GM18508 (cell line): ENCODE measurements at regions not wholly inside any gene's neighbourhood (a gene's known extent, or its start where the extent isn't known, plus 50 kb on each side); places are given as distances from the start of the nearest gene placed in this dataset.

Experiments
- ATAC-seq: cut with Tn5 transposase; IDR thresholded peaks from one replicate; pipeline ENCODE4 v1.9.1; 2021; ENCODE audit warnings: moderate number of reproducible peaks; ENCODE audit not compliant: insufficient read depth, unreplicated experiment

DNA sequence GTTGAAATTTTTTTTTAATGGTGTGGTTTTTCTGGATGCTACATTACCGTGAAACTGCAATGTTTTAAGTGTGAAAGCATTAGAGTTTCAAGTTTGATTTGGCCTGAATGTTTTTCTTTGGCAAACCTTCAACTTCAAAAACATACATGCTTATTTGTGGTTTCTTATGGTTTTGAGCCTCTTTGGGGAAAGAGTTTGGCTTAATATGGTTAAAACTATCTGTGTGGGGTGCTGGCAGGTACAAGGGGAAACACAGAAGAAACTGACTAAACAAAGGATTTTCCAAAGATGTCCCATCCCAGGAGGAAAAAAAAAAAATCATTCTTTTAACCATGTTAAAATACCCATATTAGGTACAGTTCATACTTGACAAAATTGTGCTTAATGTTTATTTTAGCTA lies 121.1 kb downstream of the HGF start:
- ATAC-seq, result no peak

DNA sequence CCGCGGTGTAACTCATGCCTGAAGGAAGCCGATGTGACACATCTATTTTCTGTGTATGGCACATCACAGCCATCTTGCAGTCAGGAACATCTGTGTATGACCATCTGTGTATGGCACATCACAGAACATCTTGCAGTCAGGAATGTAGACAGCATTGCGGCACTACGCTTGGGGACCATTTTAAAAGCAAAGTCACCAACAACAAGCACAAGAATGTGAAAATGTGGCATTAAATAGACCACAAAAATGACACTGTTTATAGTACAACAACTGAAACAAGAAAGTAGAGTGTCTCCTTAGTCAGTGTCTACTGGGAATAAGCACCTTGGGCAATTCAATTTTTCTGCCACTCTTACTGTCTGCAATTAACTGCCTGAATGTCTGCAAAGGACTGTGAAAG lies 124.4 kb downstream of the HGF start:
- ATAC-seq, result no peak

DNA sequence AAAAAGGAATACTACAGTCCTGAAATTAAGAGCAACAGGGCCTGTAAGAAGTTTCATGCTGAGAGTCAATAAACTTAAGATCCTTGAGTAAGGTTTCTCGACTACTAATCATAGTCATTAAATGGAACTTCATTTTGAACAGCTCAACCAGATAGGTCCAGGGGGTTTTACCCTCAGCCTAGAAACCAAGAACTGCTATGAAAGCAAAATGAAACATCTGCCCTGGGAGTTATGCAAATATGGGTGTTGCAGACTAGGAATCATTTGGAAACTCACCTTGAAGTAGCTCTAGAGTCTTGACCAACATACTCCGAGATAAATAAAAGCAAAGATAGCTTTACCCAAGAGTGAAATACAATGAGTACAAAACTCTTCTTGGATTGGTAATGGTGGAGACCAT lies 128.0 kb downstream of the HGF start:
- ATAC-seq, result no peak

DNA sequence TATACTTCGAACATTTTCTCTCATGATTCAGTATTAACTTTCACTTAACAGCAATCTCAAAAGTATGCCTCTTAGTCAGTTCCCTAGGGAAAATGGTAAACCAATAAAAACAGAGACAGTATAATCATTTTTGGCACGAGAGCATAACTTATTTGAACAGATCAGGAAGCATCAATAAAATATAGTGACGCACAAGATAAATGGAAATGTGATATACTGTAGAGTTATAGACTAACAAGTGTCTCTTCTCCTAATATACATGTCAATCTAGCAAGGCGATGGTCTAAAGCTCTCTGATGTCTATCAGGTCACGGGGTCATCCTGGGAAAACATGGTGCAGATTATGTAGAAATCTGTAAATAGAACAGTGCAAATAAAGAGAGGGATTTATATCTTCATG lies 131.6 kb downstream of the HGF start:
- ATAC-seq, result no peak

DNA sequence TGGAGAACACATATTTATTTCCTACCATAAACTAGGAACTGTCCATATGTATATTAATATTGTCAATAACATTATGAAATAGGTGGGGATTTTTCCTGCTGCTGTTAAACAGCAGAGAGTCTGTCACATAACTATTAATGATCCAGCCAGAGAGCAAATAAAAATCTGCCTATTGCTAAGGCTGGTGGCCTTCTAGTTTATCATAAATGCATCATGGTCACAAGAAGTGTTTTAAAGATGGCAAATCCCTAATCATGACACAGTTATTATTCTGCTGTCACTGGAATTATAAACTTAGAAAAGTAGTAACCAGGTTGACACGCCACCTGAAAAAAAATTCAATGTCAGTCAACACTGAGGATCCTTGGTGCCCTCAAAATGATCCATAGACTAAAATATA lies 132.3 kb downstream of the HGF start:
- no peak for ATAC-seq

DNA sequence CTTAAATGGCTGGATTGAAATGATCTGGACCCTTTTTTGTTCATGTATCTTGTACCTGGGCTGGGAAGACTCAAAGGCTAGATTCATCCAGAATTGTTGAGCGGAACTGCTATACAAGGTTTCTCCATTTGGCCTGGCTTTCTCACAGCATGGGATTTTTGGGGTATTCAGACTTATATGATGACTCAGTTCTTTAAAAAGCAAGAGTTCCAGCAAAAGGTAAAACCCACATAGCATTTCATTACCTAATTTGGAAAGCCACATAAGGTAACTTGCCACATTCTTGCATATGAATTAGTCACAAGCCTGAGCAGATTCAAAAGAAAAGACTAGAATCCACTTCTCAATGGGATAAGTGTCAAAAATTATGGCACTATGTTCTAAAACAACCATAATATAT lies 137.4 kb downstream of the HGF start:
- ATAC-seq, result no peak

DNA sequence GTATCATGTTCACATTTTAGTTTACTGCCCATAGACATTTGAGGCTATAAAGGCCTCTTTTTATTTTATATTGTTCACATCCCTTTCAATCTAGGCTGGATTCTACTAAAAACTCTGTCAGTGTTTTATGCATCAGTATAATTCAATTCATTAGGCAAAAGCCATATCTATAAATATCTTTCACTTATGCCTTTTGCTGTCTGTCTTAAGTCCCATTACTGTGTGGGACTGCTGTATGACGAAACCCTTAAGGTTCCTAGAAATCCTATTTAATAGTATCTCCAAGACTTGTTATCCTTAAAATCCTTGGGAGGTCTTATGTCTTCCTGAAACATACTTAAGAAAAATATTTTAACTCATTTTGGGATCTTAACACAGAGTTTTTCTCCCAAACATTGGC lies 139.2 kb downstream of the HGF start:
- ATAC-seq, result no peak

DNA sequence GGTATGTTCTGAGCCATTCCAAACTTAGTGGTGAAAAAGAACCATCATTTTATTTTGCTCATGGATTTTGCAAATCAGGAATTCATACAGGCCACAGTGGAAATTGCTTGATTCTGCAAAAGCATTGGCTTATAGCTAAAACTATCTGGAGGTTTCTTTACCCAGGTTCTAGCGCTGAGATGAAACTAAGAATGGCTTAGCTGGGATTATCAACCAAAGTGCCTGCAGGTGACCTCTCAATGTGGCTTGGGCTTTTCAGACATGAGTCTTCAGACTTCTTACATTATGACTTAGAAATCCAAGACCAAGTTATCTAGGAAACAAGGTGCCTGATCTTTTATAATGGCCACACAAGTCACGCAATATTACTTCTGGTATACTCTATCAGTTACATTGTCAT lies 140.1 kb downstream of the HGF start:
- ATAC-seq, result no peak

DNA sequence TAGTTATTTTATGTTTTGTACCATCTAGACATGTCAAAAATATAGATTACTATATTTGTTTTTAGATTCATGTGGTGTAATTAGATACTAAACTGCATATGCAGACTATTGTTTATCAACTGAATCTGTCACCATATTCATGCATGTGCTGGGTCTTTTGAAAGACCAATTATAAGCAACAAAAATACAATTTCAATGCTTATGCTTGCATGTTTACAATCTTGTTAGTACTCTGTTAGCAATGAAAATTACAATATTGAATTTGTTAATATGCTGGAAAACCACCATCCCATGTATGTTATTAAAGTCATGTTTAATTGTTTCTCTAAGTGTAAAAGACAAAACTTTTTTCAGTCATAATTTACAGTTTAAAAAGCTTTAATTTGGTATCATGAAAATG lies 140.9 kb downstream of the HGF start:
- ATAC-seq, result no peak

DNA sequence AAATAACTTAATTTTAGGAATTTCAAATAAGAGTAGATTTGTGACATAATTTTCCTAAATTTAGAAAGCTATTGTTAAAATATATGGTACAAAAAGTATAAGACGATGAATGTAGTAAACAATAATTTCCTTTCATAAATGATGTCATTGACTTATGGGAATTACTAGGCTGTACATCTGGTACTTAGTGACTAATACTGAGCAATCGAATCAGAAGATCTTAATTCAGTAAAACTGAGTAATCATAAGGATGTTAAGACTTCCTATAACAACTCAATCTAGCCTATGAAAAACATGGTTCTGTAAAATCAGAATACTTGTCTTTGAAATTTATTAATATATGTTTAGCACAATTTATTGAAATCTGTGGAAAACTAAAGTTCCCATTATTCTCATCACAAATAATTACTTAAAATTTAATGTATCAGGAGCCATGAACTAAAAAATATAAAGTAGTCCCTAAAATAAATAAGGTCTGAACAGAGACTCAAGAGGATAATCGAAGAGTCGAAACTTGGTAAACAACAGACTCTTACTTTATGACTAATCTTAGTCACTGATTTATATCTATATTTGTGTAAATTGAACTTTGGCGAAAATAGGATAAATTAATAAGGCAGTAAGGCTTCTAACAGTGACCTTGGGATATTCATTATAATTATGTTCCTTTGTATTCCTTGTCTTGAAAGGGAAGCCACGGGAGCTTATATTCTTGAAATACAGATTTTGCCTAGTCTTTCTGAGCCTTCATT lies 142.1 kb downstream of the HGF start:
- no peak for ATAC-seq

DNA sequence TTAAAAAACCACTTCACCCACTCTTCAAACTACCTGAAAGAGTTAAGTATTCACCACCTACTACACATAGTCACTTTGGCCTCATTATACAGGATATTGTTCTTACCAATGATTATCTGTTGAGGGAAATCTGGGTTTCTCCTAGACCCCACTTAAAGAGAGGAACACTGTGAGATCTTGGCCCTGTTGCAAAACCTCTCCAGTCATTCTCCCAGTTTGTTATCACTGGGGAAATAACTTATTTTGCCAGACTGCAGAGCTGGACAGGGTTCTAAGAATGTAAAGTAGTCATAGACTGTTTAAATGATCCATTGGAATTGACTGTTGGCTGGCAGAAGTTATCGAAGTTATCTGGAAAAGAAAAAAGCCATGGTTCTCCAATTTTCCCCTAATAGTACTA lies 143.8 kb downstream of the HGF start:
- no peak for ATAC-seq

DNA sequence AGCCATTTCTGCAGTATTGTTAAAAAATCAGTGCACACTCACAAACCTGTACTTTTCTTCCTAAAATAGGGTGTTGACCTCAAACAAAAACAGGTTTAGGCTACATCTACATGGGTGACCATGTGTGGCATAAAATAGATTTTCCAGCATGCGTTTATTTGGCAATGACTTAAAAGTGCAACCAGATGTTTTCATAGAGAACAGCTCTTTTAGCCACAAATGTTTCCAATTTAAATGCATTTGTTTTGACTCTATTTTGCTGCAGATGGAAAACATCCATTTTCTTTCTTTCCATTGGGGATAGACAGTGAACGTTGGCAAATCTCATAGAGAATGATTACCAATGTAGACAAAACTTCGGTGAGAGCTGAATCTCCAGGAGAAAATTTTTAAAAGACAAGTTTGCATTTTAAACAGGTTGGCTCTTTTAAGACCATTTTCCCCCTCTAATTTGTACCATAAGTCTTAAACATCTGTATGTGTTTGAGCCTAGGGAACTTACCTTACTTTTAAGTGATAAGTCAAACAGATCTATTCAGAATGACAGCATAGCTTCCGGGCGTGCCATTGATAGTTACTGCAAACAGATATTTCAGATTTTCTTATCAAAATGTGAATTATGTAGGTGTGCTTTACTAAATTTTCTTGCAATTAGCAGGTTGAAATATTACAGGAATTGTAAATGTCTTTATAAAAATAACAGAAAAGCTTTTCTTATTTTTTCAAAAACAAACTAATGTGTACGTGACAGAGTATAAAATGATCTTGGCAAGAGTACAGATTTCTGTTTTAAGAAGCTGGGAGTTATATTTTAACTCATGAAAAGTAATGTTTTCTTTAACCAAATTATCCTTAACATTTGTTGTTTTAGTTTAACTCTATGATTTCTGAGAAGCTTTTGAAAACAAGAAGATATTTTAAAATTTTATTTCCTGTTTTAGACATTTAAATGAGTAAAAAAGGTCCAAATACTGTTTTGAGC lies 144.9 kb downstream of the HGF start:
- ATAC-seq, result no peak

DNA sequence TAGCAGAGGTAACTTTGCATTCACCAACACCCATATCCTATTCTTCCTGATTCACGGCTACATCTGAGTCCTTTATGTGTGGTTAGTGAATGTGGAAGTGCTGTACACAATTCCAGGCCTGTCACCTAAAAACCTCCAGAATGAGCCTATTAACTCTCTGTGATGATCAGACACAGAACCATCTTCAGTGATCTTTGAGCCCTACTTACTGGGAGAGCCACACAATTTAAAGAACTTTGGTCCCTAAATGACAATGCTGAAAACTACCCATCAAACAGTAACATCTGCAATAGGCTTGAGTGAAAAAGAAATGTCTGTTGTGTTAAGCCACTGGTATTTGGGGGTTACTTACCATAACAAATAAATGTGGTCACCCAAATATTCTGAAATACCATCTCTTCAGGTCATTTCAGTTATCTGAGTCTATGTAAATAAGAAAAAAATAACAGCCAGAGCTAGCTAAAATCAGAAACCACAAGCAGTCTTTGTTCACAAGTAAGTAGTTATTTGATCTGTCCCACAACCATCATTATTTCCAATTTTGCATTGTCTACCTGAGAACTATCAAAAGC lies 145.7 kb downstream of the HGF start:
- no peak for ATAC-seq

DNA sequence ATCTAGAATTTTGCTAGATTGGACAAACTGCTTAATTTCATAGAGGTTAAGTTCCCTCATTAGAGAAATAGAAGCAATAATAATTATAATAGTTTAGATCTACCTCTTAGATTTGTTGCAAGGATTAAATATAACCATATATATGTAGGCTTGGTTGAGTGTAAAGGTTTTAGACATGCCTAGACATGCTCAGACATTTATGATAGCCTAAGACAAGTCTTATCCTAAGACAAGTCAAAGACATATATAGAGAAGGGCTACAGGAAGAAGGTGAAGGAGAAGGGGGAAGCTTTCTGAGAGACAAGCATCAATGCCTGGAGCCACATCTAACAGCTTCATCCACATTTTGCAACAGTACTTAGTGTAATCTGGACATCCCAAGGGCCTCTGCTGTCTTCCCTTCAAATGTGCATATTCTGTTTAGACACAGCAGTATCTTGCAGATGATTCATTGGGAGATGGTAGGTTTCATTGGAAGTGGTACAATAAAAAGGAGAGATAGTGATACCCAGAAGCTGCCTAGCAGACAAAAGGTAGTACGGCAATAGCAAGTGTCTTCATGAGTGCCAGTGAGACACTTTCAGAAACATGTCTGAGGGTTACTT lies 146.5 kb downstream of the HGF start:
- no peak for ATAC-seq

DNA sequence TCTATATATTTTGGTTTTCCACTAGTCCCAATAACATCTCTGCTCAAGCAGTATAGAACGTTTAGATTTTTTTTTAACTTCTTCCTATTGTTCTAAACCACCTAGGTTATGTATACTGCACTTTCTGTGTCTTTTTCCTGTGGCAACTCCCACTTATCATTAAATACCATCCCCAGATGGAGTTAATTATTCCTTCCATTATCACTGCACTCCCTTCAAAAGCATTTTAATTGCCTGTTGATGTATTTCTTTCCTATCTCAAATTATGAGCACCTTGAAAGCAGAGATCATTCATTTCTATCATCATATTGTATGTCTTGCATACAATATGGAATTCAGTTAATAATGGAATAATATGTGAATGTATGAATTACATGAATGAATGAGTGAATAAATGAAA lies 148.0 kb downstream of the HGF start:
- ATAC-seq, result no peak

DNA sequence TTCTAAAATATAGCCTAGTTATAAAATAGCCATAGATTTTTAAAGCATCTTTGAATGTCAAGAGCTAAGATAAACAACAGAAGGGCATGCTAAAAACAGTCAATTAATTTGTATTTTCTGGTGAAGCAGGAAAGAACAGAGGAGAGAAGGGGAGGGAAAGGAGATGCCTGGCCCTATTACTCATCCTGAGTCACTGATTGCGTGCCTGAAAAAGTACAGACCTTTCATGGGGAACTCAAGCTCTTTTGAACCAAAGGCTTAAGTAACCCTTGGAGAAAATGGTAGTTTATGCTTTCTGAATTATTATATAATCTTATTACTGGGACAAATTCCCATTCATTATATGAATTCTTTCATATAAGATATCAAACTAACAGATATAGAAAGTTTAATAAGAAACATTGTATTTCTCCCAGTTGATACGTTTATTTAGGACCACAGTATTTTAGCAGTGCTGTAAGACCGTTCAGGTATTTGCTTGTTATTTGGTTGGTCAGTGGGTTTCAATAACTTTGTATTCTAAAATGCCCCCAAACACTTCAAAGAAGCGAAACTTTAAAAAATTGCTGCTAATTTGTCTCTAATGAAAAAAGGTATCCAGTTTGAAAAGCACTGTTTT lies 151.3 kb downstream of the HGF start:
- no peak for ATAC-seq

DNA sequence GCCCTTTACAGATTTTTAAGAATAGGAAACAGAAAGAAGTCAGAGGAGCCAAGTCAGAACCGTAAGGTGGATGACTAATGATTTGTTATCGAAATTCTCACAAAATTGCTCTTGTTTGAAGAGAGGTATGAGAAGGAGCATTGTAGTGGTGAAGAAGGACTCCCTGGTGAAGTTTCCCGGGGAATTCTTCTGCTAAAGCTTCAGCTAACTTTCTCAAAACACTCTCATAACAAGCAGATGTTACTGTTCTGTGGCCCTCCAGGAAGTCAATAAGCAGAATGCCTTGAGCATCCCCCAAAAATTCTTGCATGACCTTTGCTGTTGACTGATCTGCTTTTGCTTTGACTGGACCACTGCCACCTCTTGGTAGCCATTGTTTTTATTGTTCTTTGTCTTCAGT lies 152.9 kb downstream of the HGF start:
- ATAC-seq, result no peak

DNA sequence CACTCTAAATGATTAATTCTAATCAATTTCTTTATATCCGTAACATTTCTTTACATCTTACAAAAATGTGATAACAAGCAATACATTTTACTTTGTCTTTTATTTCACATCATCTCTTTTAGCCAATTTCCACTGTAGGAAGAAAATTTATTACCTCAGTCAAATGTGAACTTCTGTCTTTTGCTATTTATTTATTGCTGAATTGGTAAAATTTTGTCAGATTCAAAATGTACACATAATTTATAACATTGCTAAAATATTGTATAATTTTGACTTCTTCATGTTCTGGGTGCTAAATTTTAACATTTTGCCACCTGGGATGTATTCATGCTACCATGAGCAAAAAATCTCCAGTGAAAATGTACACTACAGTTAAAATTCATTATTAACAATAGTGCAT lies 158.0 kb downstream of the HGF start:
- ATAC-seq, result no peak

DNA sequence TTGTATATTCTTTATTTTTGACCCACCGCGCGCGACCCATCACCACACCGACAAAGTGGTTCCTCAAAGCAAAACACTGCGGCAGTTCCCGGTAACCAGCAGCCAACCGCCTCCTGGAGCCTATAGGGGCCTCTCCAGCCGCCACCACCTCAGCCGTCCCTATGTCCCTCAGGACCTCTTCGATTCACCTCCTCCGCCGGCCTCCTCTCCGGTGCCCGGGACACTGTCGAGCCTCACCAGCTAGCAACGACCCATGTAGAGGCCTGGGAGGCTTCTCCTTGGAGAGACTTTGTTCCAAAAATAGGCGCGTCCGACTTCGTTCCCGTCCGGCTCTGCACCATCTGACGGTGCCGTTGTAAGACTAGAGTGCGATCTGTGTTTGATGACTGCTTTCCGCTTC lies 158.8 kb downstream of the HGF start:
- ATAC-seq, result no peak

DNA sequence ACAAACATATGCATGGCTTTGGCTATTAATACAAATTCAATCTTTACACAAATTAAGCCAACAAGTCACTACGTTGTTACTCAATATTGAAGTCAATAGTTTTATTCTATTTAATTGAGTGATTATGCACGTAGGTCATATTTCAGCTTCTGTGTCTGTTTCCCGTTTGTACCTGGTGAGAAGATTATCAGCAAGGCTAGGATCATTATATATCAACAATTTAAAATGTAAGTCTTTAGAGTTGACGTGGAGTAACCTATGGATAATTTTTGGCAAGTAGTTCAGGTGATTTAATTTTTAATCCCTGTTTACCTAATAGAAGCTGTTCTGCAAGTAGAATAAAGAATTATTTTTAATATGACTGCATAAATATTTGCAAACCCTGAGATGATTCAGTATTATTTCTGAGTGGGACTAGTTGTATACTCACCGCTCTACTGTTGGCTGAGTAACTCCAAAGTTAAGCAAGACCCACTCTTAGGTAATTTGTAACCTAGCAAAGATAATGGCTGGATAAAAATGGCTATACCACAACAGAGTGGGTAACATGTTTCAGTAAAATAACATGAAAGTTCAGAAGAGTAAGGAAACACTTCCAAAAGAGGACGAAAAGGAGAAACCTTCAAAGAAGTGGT lies 161.0 kb downstream of the HGF start:
- no peak for ATAC-seq
